ENCODE measurements at regions not wholly inside any gene's neighbourhood (a gene's known extent, or its start where the extent isn't known, plus 50 kb on each side); places are given as distances from the start of the nearest gene placed in this dataset.

DNA sequence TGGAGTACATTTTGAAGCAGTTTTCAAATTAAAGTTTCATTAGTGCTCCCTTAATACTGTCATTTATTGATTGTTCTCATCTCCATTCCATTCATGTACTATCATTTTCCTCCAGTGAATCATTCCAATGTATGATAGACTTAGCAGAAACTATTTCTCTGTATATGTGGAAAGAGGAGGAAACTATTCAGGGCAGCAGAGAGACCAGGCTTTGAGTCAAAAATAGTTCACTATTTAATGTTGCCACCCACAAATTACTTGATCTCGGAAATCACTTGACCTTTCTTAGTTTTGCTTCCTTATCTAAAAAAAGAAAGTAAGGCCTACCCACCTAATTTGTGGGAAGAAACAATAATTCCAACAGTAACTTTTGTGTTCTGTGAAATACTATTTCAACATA, 610.5 kb upstream of the ZNF385D start:
- Histone ChIP-seq H3K9me3 (no peaks in the 10 kb centered on the region), H3K27me3 (no peaks in the 10 kb centered on the region), H3K4me3 (no peak overlapping the region), H3K27ac (no peak overlapping the region), H3K36me3 (no peaks in the 10 kb centered on the region), H3K4me1 (no peaks in the 10 kb centered on the region)
- intact Hi-C loops (cut with DNase I; ENCODE audit: low total_unique reads): no loop called here
- DNase-seq: no peak
- TF ChIP-seq POLR2AphosphoS5 (IDR thresholded peaks at IDR 0.05) (no peak), EP300 (IDR thresholded peaks at IDR 0.05) (no peak), CTCF (IDR thresholded peaks at IDR 0.05) (no peak), POLR2A (IDR thresholded peaks at IDR 0.05) (no peak)
- 44 to 56% (median 52%) methylated on average over 1 of the region's 1 CpG for WGBS, 5 donors

GRCh38 chr3:22364851-22365250, 613.8 kb upstream of the ZNF385D start:
- no peaks in the 10 kb centered on the region for H3K9me3 ChIP-seq
- no peak overlapping the region for H3K4me3 ChIP-seq
- DNase-seq: no peak
- TF ChIP-seq POLR2AphosphoS5 (IDR thresholded peaks at IDR 0.05) (no peak), POLR2A (IDR thresholded peaks at IDR 0.05) (no peak), EP300 (IDR thresholded peaks at IDR 0.05) (no peak), CTCF (IDR thresholded peaks at IDR 0.05) (no peak)
- no peaks in the 10 kb centered on the region for H3K36me3 ChIP-seq
- H3K27me3 ChIP-seq: no peaks in the 10 kb centered on the region
- WGBS, 5 donors: 67 to 90% (median 70%) methylated on average over 1 of the region's 1 CpG
- no peak overlapping the region for H3K27ac ChIP-seq
- no peaks in the 10 kb centered on the region for H3K4me1 ChIP-seq
- intact Hi-C loops (cut with DNase I; ENCODE audit: low total_unique reads): no loop called here

GRCh38 chr3:22366781-22367180, 615.8 kb upstream of the ZNF385D start:
- Histone ChIP-seq H3K4me1 (no peaks in the 10 kb centered on the region), H3K9me3 (no peaks in the 10 kb centered on the region), H3K27ac (no peak overlapping the region), H3K4me3 (no peak overlapping the region), H3K36me3 (no peaks in the 10 kb centered on the region), H3K27me3 (peaks cover 0 to 16% (median 3%) of the 10 kb centered on the region in 3 donors)
- DNase-seq: no peak
- TF ChIP-seq EP300 (IDR thresholded peaks at IDR 0.05) (no peak), POLR2AphosphoS5 (IDR thresholded peaks at IDR 0.05) (no peak), CTCF (IDR thresholded peaks at IDR 0.05) (no peak), POLR2A (IDR thresholded peaks at IDR 0.05) (no peak)
- WGBS, 5 donors: 20 to 53% (median 30%) methylated on average over 2 of the region's 2 CpGs
- intact Hi-C loops (cut with DNase I; ENCODE audit: low total_unique reads): no loop called here

GRCh38 chr3:22371036-22371435, 620.0 kb upstream of the ZNF385D start:
- no peak overlapping the region for H3K4me3 ChIP-seq
- H3K27ac ChIP-seq: no peak overlapping the region
- no peaks in the 10 kb centered on the region for H3K36me3 ChIP-seq
- intact Hi-C loops (cut with DNase I; ENCODE audit: low total_unique reads): no loop called here
- WGBS, 5 donors: 78 to 95% (median 90%) methylated on average over 8 of the region's 8 CpGs
- no peak for DNase-seq
- H3K9me3 ChIP-seq: no peaks in the 10 kb centered on the region
- no peak for TF ChIP-seq CTCF (IDR thresholded peaks at IDR 0.05)
- H3K4me1 ChIP-seq: peaks cover 0 to 12% (median 9%) of the 10 kb centered on the region in 4 donors
- peaks cover 0 to 42% (median 15%) of the 10 kb centered on the region in 3 donors for H3K27me3 ChIP-seq

Measured in stomach (tissue), 8 donors.